ENCODE measurements at regions not wholly inside any gene's neighbourhood (a gene's known extent, or its start where the extent isn't known, plus 50 kb on each side); places are given as distances from the start of the nearest gene placed in this dataset.
A peak's percentile ranks its signal among the peaks of the same experiment; 100 is the strongest.
"Not testable (repeated sequence)": the region's sequence is repeated elsewhere in the genome, so short reads cannot be mapped to it uniquely, and the experiment has no call there.

DNA sequence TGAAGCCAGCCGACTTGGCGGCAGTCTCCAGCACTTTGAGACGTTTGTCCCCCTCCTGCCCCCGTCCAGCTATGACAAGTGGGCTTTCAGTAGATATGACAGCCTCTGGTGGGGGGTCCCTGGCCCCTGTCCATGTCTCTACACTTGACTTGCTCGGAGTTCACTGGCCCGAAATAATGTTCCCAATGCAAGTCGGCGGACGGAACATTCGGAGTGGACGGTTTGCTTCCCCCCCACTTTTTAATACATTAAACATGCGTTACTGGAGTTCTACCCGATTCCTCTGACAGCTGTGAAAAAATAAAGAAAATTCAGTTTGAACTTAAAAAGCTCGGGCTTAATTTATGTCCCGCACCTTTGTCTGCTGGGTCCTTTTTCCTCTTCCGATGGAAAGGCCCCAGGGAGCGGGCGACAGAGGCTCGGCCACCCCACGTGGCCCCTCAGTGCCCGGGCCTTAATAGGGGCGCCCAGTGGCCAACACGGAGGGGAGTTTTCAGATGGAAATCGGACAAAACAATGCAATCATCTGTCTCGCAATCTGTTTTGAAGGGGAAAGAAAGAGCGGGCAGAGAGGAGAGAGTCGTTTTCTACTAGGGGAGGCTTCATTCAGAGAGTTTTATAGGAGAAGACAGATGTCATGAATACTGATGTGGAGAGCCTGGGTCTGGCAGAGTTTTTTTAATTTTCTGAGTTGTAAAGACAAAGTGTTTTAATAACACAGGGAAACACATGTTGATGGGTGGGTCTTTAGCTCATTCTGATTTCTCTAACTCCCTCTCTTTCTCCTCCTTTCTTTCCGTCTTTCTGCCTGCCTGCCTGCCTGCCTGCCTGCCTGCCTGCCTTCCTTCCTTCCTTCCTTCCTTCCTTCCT is 50.2 kb downstream of the SMIM38 start:
- Mint-ChIP-seq H3K36me3 (ENCODE audit: low read depth) (no peaks in the 10 kb centered on the region), H3K9me3 (peaks cover 5% of the 10 kb centered on the region), H3K4me1 (peaks cover 9% of the 10 kb centered on the region), H3K27ac (no peak overlapping the region), H3K27me3 (peaks cover under 1% of the 10 kb centered on the region), H3K4me3 (no peak overlapping the region)
- intact Hi-C loops (cut with micrococcal nuclease) = no loop called here
- DNase-seq = no peak
- POLR2A ChIA-PET = interaction anchor here (0.5 to 0.6 kb wide), 2 partner anchors 11 to 333 kb away, joined by 3 read pairs; no protein-coding TSS in a partner anchor
- TF ChIP-seq, protein P1, sequence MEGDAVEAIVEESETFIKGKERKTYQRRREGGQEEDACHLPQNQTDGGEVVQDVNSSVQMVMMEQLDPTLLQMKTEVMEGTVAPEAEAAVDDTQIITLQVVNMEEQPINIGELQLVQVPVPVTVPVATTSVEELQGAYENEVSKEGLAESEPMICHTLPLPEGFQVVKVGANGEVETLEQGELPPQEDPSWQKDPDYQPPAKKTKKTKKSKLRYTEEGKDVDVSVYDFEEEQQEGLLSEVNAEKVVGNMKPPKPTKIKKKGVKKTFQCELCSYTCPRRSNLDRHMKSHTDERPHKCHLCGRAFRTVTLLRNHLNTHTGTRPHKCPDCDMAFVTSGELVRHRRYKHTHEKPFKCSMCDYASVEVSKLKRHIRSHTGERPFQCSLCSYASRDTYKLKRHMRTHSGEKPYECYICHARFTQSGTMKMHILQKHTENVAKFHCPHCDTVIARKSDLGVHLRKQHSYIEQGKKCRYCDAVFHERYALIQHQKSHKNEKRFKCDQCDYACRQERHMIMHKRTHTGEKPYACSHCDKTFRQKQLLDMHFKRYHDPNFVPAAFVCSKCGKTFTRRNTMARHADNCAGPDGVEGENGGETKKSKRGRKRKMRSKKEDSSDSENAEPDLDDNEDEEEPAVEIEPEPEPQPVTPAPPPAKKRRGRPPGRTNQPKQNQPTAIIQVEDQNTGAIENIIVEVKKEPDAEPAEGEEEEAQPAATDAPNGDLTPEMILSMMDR (IDR thresholded peaks at IDR 0.05) = no peak
- no peak for ATAC-seq (ENCODE audit: low read depth)
- CTCF ChIA-PET = no interaction called here

DNA sequence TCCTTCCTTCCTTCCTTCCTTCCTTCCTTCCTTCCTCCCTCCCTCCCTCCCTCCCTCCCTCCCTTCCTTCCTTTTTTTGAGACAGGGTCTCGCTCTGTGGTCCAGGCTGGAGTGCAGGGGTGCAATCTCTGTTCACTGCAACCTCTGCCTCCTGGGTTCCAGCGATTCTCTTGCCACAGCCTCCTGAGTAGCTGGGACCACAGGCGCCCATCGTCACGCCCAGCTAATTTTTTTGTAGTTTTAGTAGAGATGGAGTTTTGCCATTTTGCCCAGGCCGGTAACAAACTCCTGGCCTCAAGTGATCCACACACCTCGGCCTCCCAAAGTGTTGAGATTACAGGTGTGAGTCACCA is 50.9 kb downstream of the SMIM38 start:
- H3K4me3 Mint-ChIP-seq; H3K9me3 Mint-ChIP-seq; ATAC-seq (ENCODE audit: low read depth); H3K27ac Mint-ChIP-seq; intact Hi-C loops (cut with micrococcal nuclease); CTCF ChIA-PET; DNase-seq; H3K27me3 Mint-ChIP-seq; H3K36me3 Mint-ChIP-seq (ENCODE audit: low read depth): not testable (repeated sequence)
- peaks cover 14% of the 10 kb centered on the region for H3K4me1 Mint-ChIP-seq
- POLR2A ChIA-PET = interaction anchor here (0.6 kb wide), 1 partner anchor 333 kb away, joined by 3 read pairs; no protein-coding TSS in a partner anchor

DNA sequence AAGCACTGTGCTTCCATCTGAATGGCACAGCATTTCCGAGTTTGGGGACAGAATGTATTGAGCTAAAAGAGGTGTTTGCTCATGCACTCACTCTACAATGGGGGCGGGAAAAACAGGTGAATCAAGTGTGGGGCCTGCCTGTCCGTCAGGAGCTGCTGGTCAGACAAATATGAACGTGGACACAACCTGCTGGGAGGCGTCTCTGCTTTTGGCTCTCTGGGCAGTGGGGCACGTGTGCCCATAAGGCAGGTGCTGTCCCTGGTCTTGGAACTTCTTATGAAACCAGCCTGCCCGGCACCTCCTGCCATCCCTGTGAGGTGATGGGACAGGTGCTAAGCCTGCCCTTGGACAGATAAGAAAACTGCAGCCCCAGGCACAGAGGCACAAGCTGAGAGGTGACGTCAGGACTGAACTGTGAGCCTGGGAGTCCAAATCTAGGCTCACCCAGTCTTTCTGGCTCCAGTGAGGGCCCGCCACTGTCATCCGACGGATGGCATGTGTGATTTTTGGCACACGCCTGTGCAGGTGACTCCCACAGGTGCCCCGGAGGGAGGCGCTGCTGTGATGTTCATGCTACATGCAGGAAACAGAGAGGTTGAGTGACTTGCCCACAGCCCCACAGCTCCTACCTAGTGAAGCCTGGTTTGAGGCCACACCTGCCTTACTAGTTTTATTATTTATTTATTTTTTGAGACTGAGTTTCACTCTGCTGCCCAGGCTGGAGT is 51.6 kb downstream of the SMIM38 start:
- ATAC-seq (ENCODE audit: low read depth) = no peak
- no peak for DNase-seq

DNA sequence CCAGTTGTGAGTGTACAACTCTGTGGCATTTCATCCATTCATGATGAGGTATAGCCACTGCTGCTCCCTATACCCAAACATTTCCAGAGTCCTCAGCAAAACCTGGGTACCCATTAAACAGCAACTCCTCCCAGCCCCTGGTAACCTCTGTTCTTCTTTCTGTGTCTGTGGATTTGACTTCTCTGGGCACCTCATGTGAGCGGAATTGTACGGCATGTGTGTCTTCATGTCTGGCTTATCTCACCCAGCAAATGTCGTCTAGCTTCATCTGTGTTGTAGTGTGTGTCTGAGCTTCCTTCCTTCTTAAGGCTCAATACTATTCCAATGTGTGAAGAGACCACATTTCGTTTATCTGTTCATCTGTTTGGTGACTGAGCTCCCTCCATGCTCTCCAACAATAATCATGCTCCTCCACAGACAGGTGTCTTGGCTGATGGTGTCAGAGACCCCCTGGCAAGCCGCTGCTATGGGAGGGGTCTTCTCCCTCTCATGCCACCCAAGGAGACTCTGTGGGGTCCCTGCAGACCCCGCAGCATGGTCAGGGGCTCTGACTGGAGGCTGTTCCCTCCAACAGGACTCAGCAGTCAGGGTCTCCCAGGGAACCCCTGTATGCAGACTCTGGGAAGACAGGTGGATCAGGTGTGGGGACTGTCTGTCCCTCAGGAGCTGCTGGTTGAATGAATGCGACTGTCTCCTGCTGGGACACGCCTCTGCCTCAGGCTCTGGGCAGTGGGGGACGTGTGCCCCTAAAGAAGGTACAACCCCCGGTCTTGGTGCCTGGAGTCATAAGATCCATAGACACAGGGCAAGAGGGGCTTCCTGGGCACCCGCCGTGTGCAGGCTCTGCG is 52.7 kb downstream of the SMIM38 start:
- TF ChIP-seq, protein P1 (IDR thresholded peaks at IDR 0.05) = no peak
- intact Hi-C loops (cut with micrococcal nuclease) = no loop called here
- Mint-ChIP-seq H3K27ac (peak overlapping the region; percentile 3), H3K9me3 (peaks cover 5% of the 10 kb centered on the region), H3K36me3 (ENCODE audit: low read depth) (no peaks in the 10 kb centered on the region), H3K4me3 (no peak overlapping the region), H3K4me1 (peaks cover 28% of the 10 kb centered on the region), H3K27me3 (peaks cover 7% of the 10 kb centered on the region)
- POLR2A ChIA-PET = no interaction called here
- DNase-seq (no peak), ATAC-seq (ENCODE audit: low read depth) (no peak)
- CTCF ChIA-PET = no interaction called here

More for the DNA sequence above, 51.6 kb downstream of the SMIM38 start:
- CTCF ChIA-PET = no interaction called here
- intact Hi-C loops (cut with micrococcal nuclease) = no loop called here
- Mint-ChIP-seq H3K36me3 (ENCODE audit: low read depth) (no peaks in the 10 kb centered on the region), H3K27me3 (peaks cover 3% of the 10 kb centered on the region), H3K4me1 (peaks cover 19% of the 10 kb centered on the region), H3K27ac (no peak overlapping the region), H3K4me3 (no peak overlapping the region), H3K9me3 (peaks cover 5% of the 10 kb centered on the region)
- POLR2A ChIA-PET = no interaction called here
- TF ChIP-seq, protein P1 (IDR thresholded peaks at IDR 0.05) = no peak

DNA sequence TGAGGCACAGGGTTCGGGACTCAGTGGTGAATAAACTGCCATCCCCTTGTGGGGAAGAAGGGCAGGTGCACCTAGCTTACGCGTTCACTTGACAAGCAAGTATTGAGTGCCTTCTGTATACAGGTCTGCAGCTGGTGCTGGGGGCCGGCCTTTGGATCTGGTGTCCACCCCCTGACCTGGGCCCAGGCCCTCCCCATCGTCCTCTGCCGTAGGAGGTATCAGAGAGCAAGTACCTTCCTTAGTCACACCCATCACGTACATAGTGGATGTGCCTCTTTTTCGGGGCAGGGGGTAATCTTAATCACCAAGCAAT is 53.3 kb downstream of the SMIM38 start:
- DNase-seq (no peak), ATAC-seq (ENCODE audit: low read depth) (no peak)
- TF ChIP-seq, protein P1 (IDR thresholded peaks at IDR 0.05) = no peak
- Mint-ChIP-seq H3K4me3 (no peak overlapping the region), H3K27ac (no peak overlapping the region), H3K36me3 (ENCODE audit: low read depth) (no peaks in the 10 kb centered on the region), H3K9me3 (peaks cover 5% of the 10 kb centered on the region), H3K27me3 (peaks cover 7% of the 10 kb centered on the region), H3K4me1 (peaks cover 33% of the 10 kb centered on the region)
- POLR2A ChIA-PET = no interaction called here
- CTCF ChIA-PET = no interaction called here
- intact Hi-C loops (cut with micrococcal nuclease) = no loop called here
